ENCODE measurements at regions not wholly inside any gene's neighbourhood (a gene's known extent, or its start where the extent isn't known, plus 50 kb on each side); places are given as distances from the start of the nearest gene placed in this dataset.
"Not testable (repeated sequence)": the region's sequence is repeated elsewhere in the genome, so short reads cannot be mapped to it uniquely, and the experiment has no call there.

GRCh38 chr9:80797101-80797829, 892.1 kb downstream of the TLE1 start:
- no peak for DNase-seq

DNA sequence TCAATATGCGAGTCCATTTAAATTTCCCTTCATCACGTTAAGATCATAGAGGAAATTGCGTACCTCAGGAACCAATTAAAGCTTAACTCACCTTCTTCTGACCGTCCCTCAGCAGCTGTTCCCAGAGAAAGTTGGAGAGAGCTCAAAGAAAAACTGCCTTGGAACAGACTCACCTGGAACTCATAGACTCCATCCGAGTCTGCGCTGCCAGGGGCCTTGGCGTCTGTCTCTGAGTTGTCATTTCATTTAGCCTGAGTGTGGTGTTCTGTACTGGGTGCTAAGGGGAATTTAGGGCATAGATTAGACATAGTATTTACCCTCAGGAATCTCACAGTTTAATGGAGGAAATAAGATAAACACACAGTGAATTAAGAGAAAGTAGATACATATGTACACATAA, 892.7 kb downstream of the TLE1 start:
- DNase-seq: no peak

DNA sequence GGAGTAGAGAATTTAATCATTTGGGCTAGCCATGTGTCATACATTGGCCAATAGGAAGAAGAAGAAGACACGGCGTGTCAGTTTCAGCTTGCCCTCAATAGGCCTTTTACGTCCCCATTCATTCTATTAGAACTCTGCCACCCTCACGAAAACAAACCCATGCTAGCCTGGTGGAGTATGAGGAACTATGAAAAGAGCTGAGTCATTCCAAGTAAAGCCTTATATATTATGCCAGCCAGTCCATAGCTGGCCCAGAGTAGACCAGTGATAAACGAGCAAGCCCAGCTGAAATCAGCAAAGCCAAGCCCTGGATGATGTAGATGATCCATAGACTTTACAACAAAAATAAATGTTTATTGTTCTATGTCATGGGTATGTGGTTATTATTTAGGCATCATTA, 895.1 kb downstream of the TLE1 start:
- no peak for DNase-seq

GRCh38 chr9:80793706-80794105, 895.6 kb downstream of the TLE1 start:
- DNase-seq: no peak

GRCh38 chr9:80792726-80793125, 896.6 kb downstream of the TLE1 start:
- peak in 1 of 2 experiments; percentile 22 for DNase-seq

- DNase-seq: no peak
Observed at GRCh38 chr9:80791836-80792235, 897.5 kb downstream of the TLE1 start.

DNA sequence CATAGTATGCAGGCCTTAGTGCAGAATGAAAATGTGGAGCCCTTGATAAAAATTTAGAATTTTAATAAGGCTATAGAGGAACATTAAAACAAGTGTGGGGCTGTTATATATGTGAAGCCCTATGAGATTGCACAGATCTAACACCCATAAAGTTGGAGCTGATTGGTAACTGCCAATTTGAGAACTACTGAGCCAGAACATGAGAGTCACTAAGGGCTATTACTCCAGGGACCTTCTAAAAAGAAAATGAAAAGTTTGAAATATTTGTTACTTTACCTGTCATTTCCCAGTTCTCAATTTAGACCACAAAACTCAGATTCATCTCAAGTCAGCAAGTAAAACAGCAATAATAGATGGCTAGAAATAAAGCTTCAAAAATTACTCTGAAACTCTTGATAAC, 898.6 kb downstream of the TLE1 start:
- DNase-seq: no peak

DNA sequence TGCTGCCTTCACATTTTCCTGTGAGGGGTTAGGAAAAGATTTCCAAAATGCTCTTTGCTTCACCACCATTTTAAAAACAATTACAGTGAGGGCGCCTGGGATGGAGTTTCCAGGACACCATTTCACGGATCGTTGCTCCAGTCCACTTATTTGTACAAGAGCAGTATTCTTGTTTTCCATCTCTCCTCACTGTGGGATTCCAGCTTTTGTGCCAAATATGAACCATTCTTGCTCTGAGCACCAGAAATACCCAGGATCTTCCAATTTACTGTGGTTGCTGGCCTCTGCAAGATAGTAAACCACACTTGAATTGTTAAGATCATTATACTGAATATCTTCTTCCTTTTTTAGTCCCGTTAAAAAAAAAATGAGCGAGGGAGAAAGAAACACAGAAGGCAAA, 899.5 kb downstream of the TLE1 start:
- peak in 1 of 2 experiments; percentile 21 for DNase-seq

DNA sequence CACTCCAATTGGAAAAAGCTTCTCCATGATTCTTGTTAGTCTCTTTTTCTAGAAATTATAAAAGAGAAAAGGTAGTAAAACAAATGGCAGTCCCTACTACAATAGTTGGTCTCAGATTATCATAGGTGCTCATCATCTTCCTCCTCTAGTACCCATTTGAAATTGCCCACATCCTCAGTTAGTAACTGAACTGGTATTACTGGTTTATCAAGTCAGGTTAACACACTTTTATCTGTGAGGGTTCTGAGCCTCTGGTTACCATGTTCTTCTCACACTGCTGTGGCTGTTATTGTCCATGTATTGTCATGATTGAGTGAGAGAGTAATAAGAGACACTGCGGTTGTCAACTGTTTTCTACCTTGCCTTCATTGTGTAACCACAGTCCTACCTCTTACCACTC, 901.7 kb downstream of the TLE1 start:
- DNase-seq: no peak

DNA sequence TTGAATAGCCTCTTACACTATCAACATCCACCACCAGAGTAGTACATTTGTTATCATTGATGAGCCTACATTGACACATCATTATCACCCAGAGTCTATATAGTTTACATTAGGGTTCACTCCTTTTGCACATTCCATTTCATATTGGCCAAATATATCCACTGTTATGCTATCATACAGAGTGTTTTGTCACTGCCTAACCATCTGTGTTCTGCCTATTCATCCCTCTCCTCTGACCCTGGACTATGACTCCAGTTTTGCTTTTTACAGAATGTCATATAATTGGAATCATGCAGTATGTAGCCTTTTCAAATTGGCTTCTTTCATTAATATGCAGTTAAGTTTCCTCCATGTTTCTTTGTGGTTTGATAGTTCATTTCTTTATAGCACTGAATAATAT, 904.7 kb downstream of the TLE1 start:
- no peak for DNase-seq

DNA sequence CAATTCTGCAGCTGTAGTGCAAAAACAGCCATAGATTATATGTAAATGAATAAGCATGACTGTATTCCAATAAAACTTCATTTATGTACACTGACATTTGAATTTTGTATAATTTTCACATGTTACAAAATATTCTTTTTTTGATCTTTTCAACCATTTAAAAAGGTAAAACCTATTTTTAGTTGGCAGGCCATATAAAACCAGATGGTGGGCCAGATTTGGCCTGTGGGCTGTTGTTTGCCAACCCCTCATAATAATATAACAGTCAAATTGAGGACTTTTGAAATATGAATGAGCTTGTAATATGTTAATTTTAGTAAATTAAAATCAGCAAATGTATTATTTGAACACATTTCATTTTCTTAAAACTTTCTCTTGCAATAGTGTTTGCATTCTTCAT, 913.4 kb downstream of the TLE1 start:
- DNase-seq: no peak

GRCh38 chr9:80775530-80775929, 913.8 kb downstream of the TLE1 start:
- DNase-seq: no peak

DNA sequence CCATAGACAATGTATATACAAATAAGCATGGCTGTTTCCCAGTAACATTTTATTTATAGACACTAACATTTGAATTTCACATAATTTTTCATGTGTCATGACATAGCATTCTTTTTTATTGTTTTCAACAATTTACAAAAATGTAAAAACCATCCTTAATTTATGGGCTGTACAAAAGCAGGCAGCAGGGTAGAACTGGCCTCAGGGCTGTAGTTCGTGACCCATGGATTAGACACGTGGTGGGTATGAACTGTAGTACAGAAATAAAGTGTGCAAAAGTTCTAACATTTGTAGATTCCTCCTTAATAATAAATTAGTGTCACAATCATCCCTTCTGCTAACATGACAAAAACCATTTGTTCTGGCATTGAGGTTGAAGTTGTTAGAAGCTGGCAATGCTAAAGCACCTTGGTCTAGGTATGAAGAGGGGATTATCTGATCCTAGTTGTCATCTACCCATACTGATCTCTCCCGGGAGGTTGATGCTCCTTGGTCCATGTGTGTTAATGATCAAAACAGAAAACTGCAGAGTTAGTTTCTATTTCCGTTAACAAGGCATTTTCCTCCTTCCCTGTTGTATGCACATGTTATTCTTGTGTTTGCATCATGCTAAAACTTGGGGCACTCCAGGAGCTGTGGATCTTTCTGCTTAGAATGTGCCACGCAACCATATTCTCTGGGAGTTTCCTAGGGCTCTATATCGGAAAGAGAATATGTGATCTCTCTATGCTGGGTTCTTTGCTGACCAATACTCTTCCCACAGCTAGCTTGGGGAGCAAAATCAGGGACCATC, 917.6 kb downstream of the TLE1 start:
- DNase-seq: no peak

GRCh38 chr9:80763536-80763935, 925.8 kb downstream of the TLE1 start:
- no peak for DNase-seq

GRCh38 chr9:80755586-80755985, 933.8 kb downstream of the TLE1 start:
- no peak for DNase-seq

DNA sequence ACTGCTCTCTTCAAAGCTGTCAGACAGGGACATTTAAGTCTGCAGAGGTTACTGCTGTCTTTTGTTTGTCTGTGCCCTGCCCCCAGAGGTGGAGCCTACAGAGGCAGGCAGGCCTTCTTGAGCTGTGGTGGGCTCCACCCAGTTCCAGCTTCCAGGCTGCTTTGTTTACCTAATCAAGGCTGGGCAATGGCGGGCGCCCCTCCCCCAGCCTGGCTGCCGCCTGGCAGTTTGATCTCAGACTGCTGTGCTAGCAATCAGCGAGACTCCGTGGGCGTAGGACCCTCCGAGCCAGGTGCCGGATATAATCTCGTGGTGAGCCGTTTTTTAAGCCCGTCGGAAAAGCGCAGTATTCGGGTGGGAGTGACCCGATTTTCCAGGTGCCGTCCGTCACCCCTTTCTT, 942.3 kb downstream of the TLE1 start:
- DNase-seq: not testable (repeated sequence)

- DNase-seq: no peak
Observed at GRCh38 chr9:80732506-80732905, 956.8 kb downstream of the TLE1 start.

DNA sequence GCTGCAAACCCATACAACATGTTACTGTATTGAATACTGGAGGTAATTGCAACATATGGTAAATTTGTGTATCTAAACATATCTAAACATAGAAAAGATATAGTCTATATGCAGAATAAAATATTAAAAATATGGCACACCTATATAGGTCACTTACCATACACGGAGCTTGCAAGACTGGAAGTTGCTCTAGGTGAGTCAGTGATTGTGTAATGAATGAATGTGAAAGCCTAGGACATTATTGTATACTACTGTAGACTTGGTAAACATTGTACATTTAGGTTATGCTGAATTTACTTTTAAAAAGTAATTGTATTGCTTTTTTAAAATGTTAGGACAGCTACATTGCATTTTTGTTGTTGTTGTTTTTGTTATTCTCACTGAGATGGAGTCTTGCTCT, 968.8 kb downstream of the TLE1 start:
- DNase-seq: no peak

- DNase-seq: no peak
Observed at GRCh38 chr9:80707120-80707519, 982.2 kb downstream of the TLE1 start.

- DNase-seq: no peak
Observed at GRCh38 chr9:80701061-80701460, 988.3 kb downstream of the TLE1 start.

GRCh38 chr9:80699511-80699998, 989.8 kb downstream of the TLE1 start:
- no peak for DNase-seq

DNA sequence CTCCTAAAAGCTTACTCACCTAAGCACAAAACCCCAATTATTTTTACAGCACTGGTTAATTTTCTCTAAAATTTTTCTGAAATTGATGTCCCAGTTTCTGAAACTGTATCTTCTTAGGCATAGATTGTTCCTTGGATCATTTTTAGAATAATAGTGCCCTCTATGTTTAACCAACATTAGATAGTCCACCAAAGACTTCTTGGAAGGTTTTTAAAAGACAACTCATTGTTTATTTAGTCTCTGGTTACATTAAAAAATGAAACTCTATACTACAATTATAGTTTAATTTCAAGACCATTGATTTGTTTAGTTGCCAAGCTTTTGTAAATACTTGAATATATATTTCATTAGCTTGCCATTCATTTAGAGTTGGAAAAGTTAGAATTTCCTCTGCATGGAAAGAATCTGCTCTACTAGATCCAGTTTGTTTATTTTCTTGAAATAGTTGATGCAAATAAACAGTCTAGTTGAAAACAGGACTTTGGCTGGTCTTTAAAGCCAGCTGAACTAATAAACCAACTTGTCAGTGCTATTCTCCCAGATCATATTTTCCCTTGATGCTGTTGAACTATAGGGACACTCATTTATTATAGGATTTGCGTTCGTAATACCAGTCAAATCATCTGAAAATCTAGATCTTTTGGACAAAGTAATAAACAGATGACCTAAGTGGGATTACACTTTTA, 990.5 kb downstream of the TLE1 start:
- DNase-seq: no peak

DNA sequence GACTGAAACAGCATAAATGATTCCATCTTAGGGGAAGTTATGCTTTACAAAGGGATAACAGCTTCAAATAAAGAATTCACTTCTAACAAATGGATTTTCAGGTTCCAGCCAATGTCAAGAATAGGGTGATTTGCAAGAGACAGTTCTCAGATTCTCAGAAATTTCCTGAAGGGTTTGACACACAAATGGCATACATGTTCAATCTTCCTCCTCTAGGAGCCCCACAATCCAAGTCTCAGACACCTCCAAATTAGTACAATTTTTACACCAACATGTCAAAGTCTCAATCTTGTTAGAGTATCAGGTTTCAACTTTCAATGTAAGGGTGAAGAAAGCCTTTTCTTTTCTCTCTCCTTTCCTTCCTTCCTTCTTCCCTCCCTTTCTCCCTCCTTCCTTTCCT, 996.6 kb downstream of the TLE1 start:
- no peak for DNase-seq

DNA sequence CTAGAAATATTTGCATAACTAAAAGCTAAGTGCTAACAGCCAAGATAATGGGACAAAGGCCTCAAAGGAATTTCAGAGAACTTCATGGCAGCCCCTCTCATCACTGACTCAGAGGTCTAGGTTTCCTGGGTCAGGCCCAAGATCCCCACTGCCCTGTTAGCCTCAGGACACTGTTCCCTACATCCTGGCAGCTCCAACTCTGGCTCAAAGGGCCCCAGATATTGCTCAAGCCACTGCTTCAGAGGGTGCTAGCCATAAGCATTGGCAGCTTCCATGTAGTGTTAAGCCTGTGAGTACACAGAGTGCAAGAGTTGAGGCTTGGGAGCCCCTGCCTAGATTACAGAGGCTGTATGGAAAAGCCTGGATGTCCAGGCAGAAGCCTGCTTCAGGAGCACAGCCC, 998.1 kb downstream of the TLE1 start:
- no peak for DNase-seq
